ENCODE measurements at regions not wholly inside any gene's neighbourhood (a gene's known extent, or its start where the extent isn't known, plus 50 kb on each side); places are given as distances from the start of the nearest gene placed in this dataset.

- TF ChIP-seq ZHX1 (conservative IDR thresholded peaks at IDR 0.05; ENCODE audit: low read length) (no peak), ZNF766 (CRISPR knock-in tag; conservative IDR thresholded peaks at IDR 0.05) (no peak), ESRRB (CRISPR knock-in tag; IDR thresholded peaks at IDR 0.05; ENCODE audit: borderline replicate concordance) (no peak), THRAP3 (IDR thresholded peaks at IDR 0.05; ENCODE audit: borderline replicate concordance) (no peak), CSDE1 (IDR thresholded peaks at IDR 0.05) (no peak), ZNF444 (CRISPR knock-in tag; IDR thresholded peaks at IDR 0.05) (no peak), TEAD1 (CRISPR knock-in tag; IDR thresholded peaks at IDR 0.05) (no peak), SETDB1 (IDR thresholded peaks at IDR 0.05; ENCODE audit: low read length) (no peak)
- TF ChIP-seq, protein P1, sequence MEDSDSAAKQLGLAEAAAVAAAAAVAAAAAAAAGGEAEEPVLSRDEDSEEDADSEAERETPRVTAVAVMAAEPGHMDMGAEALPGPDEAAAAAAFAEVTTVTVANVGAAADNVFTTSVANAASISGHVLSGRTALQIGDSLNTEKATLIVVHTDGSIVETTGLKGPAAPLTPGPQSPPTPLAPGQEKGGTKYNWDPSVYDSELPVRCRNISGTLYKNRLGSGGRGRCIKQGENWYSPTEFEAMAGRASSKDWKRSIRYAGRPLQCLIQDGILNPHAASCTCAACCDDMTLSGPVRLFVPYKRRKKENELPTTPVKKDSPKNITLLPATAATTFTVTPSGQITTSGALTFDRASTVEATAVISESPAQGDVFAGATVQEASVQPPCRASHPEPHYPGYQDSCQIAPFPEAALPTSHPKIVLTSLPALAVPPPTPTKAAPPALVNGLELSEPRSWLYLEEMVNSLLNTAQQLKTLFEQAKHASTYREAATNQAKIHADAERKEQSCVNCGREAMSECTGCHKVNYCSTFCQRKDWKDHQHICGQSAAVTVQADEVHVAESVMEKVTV (CRISPR knock-in tag; IDR thresholded peaks at IDR 0.05) = no peak
Observed at GRCh38 chr12:114746297-114747011, 62.5 kb upstream of the TBX3 start (continued).

Data from K562 (cell line).